Forelimb muscle (tissue), 1 donor: ENCODE measurements at regions not wholly inside any gene's neighbourhood (a gene's known extent, or its start where the extent isn't known, plus 50 kb on each side); places are given as distances from the start of the nearest gene placed in this dataset.
"Not testable (repeated sequence)": the region's sequence is repeated elsewhere in the genome, so short reads cannot be mapped to it uniquely, and the experiment has no call there.

Experiments used
- DNase-seq: peaks from one replicate; pipeline ENCODE4 v3.0.0-alpha.2; 2013; ENCODE audit warnings: low read depth

DNA sequence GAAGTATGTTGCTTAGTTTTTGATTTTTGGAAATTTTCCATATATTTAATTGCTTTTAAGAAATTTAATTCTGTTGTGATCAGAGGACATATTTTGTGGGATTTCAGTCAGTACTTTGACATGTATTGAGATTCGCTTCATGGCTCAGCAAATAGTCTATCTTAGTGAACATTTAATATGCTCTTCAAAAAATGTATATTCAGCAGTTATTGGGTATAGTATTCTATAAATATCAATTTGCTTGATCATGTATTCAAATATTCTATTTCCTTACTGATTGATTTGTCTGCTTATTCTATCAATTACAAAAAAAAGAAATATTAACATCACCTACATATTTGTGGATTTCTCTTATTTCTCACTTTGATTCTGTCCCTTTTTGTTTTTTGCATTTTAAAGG, 79.5 kb upstream of the HAND1 start:
- no peak for DNase-seq

DNA sequence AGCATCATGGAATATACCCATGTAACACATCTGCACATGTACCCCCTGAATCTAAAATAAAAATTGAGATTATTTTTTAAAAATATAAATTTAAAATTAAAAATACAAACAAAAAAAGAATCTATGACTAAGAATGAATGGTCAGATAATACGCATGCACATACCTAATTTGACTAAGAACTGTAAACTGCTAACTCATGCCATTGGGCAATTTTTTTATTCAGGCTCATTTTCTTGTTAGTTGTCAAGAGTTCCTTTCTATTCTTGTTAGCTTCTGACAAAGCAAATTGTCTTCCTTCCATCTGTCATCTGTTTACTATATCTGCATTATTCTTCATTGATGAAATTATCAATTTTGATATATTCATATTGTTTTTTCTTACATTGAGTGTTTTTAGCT, 69.5 kb upstream of the HAND1 start:
- no peak for DNase-seq

DNA sequence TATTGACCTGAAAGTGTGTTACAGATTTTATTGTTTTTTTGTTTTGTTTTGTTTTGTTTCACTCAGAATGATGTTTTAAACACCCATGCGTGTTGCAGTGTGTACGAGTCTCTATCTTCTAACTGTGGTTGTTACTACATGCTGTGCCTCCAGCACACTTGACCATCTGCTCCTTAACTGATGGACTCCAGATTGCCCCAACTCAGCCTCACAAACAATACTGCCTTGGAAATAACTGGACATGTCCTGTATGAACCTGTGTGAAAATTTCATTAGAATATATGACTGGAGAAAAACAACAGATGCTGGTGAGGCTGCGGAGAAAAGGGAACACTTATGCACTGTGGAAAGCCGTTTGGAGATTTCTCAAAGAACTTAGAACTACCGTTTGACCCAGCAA, 68.7 kb upstream of the HAND1 start:
- DNase-seq, result no peak

DNA sequence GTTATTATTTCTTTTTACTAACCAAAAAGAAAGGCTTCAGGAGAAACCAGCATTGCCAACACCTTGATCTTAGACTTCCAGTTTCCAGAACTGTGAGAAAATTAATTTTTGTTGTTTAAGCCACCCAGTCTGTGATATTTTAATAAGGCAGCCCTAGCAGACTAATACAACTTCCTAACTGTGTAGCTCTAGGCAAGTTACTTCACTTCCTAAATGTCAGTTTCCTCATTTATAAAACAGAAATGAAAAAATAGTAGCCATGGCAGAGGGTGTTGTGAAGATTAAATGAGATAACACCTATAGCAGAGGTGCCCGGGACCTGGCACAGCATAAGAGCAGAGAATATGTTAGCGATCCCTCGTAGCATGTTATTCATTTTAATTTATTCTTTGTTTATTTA, 66.6 kb upstream of the HAND1 start:
- no peak for DNase-seq

DNA sequence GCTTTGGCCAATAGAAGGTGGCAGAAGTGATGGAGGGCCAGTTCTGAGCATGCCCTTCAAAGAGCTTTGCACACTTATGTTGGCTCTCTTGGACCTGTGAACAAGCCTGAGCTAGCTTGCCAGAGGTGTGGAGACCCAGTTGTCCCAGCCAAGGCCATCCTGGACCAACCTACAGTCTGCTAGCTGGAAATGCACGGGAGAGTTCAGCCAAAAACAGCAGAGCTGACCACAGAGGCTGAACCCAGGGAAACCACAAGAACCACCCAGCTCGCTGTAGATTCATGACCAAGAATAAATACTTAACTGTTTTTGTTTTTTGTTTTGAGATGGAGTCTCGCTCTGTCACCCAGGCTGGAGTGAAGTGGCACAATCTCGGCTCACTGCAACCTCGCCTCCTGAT, 65.4 kb upstream of the HAND1 start:
- no peak for DNase-seq

DNA sequence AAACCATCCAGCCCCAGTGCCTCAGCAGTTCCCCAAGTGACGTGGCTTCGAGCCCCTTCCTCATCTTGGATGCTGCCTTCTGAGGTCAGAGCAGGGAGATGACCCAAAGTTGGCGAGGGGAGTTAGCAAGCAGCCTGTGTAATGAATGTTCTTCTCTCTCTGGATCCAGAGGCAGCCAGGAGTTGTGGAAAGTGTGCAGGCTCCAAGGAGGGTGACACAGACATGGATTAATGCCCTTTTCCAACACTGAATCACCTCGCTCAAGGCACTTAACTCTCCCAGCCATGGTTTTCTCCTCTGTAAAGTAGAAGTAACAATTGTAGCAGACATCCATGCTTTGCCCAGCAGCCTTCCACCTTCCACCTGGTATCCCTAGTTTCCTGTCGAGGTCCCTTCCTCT, 64.6 kb upstream of the HAND1 start:
- DNase-seq, result no peak

DNA sequence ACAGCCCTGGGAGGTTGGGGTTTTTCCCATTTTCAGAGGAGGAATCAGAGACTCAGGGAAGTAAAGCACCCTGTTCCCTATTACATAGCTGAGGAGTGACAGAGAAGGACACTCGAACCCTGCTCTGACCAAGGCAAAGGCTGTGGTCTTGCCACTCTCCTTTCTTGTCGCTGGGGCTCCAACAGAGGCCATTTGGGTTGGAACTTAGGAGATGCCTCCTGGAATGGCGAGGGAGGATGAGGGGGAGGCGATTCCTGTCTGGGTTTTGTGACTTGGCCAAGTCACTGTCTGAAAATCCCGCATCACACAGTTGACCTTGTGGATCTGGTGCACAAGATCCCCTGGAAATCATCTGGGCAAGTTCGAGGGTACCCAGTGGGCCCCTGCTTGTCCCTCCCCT, 64.0 kb upstream of the HAND1 start:
- DNase-seq, result no peak

DNA sequence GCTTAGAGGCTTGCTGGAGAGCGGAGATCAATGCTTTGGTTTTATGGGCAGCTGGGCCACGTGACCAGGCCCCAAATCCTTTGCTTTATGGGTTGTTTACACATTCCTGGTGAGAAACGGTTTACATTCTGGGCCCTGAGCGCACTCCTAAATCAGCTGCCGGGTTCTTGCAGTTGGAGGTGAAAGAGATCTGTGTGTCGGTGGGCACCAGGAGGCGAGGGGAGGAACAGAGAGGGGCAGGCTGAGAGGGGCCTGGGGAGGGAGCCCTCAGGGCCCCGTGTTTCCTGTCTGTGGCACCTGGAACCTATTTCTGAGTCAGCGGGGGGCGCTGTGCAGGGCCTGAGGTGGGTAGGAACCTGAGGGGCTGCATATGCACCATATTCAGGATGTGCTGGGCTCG, 63.5 kb upstream of the HAND1 start:
- DNase-seq, result no peak

DNA sequence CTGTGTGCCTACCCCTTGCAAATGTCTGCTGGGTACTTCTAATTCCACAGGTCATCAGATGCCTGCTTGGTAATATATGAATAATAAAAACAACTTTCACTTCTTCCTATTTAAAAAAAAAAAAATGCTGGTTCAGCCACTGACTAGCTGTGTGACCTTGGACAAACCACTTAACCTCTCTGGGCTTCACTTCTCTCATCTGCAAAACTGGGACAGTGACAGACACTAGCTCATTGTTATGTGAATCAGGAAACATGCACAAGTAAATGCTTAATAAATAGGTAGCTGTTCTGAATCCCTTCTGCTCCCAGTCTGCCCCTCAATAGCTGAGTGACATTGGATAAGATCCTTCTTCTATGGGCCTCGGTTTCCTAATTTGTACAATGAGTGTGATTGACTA, 62.6 kb upstream of the HAND1 start:
- DNase-seq, result no peak

DNA sequence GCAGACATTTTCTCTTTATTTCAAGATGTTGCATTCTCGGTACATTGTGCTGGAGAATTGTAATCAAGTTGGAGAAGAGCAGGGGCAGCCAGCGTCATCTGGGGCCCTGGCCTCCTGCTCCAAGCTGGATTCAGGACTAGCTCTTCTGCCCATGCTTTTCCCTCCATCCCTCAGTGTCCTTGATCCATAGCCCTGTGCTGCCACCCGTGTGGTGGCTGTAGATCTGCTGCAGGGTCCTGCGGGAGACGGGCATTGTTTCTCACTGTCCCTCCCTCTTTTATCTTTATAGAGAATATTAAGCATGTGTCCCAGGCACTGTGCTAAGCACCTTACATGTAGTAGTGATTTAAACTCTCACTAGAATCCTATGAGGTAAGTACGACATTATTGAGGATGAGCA, 60.5 kb upstream of the HAND1 start:
- DNase-seq, result no peak

DNA sequence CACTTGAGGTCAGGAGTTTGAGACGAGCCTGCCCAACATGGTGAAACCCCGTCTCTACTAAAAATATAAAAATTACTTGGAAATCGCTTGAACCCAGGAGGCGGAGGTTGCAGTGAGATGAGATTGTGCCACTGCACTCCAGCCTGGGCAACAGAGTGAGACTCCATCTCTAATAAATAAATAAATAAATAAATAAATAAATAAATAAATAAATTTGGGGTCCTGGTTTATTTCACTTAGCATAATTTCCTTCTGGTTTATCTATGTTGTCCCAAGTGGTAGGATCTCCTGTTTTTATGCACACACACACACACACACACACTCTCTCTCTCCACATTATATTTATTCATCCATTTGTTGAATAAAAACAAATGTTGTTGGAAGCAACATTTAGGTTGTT, 58.4 kb upstream of the HAND1 start:
- DNase-seq, result not testable (repeated sequence)

DNA sequence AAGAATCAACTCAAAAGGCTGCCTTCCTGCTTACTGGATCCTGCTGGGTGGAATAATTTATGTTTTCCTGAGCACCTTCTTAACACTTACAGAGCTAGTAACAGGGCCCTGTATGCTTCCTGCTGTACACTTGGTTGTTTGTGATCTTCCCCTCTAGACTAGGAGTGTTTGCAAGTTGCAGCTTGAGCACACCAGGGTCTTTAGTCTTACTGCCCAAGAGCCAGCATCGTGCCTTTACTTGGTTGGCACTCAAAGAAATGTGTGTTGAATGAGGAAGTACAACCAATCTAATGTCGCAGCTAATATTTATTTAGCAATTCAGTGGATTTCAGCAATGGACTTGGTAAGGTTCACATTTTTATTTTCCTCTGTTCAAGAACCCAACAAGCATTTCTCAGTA, 57.5 kb upstream of the HAND1 start:
- DNase-seq, result no peak

DNA sequence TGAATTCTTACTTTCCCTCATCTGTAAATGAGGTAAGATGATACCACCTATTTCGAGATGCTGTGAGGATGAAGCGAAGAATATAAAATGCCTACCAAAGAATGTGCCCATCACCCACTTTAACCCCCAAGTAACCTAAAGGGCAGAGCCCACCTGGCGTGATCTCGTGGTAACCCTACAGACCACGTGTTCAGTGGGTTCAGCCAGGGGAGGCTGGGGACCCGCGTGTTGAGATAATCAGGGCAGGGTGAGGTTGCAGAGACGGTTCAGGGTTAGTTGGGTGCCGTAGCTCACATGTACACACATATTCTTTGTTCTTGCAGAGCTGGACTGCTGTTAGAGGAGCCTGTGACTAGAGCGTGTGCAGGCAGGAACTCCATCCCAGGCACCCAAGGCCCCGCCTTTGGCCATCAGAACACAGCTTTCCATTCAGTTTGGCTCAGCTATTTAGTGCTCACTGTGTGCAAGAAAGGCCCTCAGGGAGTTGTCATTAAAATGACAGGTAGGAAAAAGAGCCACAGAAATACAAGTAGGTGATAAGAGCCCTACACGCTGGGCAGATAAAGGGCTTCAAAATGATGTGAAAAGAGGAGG, 56.5 kb upstream of the HAND1 start:
- no peak for DNase-seq

DNA sequence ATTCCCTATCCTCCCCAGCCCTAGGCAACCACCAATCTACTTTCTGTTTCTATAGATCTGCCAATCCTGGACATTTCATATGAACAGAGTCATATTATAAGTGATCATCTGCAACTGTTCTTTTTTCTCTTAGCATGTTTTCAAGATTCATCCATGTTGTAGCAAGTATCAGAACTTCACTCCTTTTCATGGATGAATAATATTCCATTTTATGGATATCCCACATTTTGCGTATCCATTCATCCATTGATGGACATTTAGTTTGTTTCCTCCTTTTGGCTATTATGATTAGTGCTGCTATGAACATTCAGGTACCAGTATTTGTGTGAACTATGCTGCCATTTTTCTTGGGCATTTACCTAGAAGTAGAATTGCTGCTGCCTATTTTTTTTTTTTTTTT, 51.3 kb upstream of the HAND1 start:
- no peak for DNase-seq

DNA sequence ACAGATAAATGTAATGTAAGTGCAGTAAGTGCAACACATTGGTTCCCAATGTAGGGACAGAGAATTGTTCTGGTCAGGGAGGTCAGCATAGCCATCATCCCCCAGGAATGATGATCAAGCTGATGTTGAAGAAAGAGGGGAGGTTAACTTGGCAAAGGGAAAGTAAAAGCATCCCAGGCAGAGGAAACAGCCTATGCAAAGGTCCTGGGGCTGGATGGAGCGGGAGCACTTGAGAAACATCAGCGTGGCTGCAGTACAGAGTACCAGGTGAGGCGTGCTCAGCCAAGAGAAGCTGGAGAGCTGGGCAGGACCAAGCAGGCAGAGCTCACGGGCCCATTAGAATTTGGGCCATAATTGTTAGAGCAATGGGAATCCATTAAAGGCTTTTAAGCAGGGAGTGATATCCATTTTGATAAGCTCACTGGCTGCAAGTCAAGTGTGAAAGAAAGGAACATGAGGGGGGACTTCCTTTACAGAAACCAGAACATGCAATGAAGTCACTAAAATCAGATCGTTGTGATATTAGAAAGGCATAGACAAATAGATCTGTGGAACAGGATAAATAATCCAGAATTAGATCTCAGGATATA, 50.1 kb upstream of the HAND1 start:
- no peak for DNase-seq
